KMS-11 (cell line): ENCODE measurements at regions not wholly inside any gene's neighbourhood (a gene's known extent, or its start where the extent isn't known, plus 50 kb on each side); places are given as distances from the start of the nearest gene placed in this dataset.

Experiments
- H2AFZ ChIP-seq: fragments of 200-600 bp; sonication (generic); 2 replicates; pipeline ENCODE4 v1.6.1; 2016; ENCODE audit warnings: antibody characterized with exemption, mixed run types, low read depth
- H3K27ac ChIP-seq: fragments of 200-600 bp; sonication (generic); 2 replicates; pipeline ENCODE4 v1.6.1; 2016; ENCODE audit warnings: mild to moderate bottlenecking, mixed run types
- H3K27me3 ChIP-seq: fragments of 200-600 bp; sonication (generic); 2 replicates; pipeline ENCODE4 v1.6.1; 2017; ENCODE audit warnings: mild to moderate bottlenecking, low read depth, mixed run types, moderate library complexity; ENCODE audit not compliant: insufficient read depth
- H3K36me3 ChIP-seq: fragments of 200-600 bp; sonication (generic); 2 replicates; pipeline ENCODE4 v1.6.1; 2017; ENCODE audit warnings: mild to moderate bottlenecking, mixed run types; ENCODE audit not compliant: insufficient read depth
- H3K4me1 ChIP-seq: fragments of 200-600 bp; sonication (generic); 2 replicates; pipeline ENCODE4 v1.6.1; 2016; ENCODE audit warnings: mild to moderate bottlenecking, low read depth, mixed run types; ENCODE audit not compliant: poor library complexity, severe bottlenecking
- H3K4me2 ChIP-seq: fragments of 200-600 bp; sonication (generic); 2 replicates; pipeline ENCODE4 v1.7.0; 2016; ENCODE audit warnings: mild to moderate bottlenecking, mixed run types
- H3K4me3 ChIP-seq: fragments of 200-600 bp; sonication (generic); IDR thresholded peaks from 2 replicates; pipeline ENCODE4 v1.6.1; 2017; ENCODE audit warnings: low read depth, low read length, mixed read lengths; ENCODE audit not compliant: insufficient read depth
- H3K79me2 ChIP-seq: fragments of 200-600 bp; sonication (generic); 2 replicates; pipeline ENCODE4 v1.6.1; 2016; ENCODE audit warnings: low read depth, mixed run types; ENCODE audit not compliant: insufficient read depth
- H3K9ac ChIP-seq: fragments of 200-600 bp; sonication (generic); 2 replicates; pipeline ENCODE4 v1.6.1; 2016; ENCODE audit warnings: mild to moderate bottlenecking, mixed run types
- H4K20me1 ChIP-seq: fragments of 200-600 bp; sonication (generic); 2 replicates; pipeline ENCODE4 v1.6.1; 2016; ENCODE audit warnings: mild to moderate bottlenecking, mixed run types; ENCODE audit not compliant: insufficient read depth
- CTCF ChIP-seq: fragments of 200-600 bp; sonication (generic); conservative IDR thresholded peaks from 2 replicates; pipeline ENCODE4 v1.6.1; 2017; ENCODE audit warnings: low read depth, mild to moderate bottlenecking, antibody characterized with exemption, low read length, moderate library complexity, mixed read lengths

GRCh38 chr2:111626037-111626864 is 257.7 kb downstream of the ANAPC1 start:
- Histone ChIP-seq H3K4me3 (no peak overlapping the region), H3K4me1 (peaks cover 19% of the 10 kb centered on the region), H3K79me2 (no peaks in the 10 kb centered on the region), H3K4me2 (no peak overlapping the region), H3K9ac (no peak overlapping the region), H3K27me3 (no peaks in the 10 kb centered on the region), H3K36me3 (no peaks in the 10 kb centered on the region), H3K27ac (no peak overlapping the region), H2AFZ (no peak overlapping the region), H4K20me1 (no peaks in the 10 kb centered on the region)
- TF ChIP-seq CTCF = no peak

DNA sequence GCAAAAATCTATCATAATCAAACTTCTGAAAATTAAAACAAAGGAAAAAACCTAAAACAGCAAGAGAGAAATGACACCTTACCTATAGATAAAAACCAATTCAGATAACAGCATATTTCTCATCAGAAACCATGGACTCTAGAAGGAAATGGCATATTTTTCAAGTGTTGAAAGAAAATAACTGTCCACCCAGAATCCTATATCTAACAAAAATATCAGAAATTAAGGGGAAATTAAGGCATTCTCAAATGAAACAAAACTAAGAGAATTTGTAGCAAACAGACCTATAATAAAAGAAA is 257.2 kb downstream of the ANAPC1 start:
- no peaks in the 10 kb centered on the region for H3K36me3 ChIP-seq
- no peaks in the 10 kb centered on the region for H4K20me1 ChIP-seq
- no peak overlapping the region for H2AFZ ChIP-seq
- H3K9ac ChIP-seq = no peak overlapping the region
- TF ChIP-seq CTCF = no peak
- H3K27me3 ChIP-seq = no peaks in the 10 kb centered on the region
- H3K4me3 ChIP-seq = no peak overlapping the region
- peaks cover 19% of the 10 kb centered on the region for H3K4me1 ChIP-seq
- H3K4me2 ChIP-seq = no peak overlapping the region
- H3K27ac ChIP-seq = no peak overlapping the region
- no peaks in the 10 kb centered on the region for H3K79me2 ChIP-seq

DNA sequence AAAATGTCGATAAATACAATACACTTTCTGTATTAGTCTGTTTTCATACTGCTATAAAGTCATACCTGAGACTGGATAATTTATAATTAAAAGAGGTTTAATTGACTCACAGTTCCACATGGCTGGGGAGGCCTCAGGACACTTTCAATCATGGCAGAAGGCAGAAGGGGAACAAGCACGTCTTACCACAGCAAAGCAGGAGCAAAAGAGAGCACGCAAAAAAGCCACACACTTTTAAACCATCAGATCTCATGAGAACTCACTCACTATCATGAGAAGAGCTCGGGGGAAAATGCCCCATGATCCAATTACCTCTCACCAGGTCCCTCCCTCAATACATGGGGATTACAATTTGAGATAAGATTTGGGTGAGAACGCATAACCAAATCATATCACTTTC is 256.7 kb downstream of the ANAPC1 start:
- Histone ChIP-seq H3K27me3 (no peaks in the 10 kb centered on the region), H3K4me1 (peaks cover 20% of the 10 kb centered on the region), H3K4me2 (no peak overlapping the region), H2AFZ (no peak overlapping the region), H3K27ac (no peak overlapping the region), H3K9ac (no peak overlapping the region), H4K20me1 (no peaks in the 10 kb centered on the region), H3K36me3 (no peaks in the 10 kb centered on the region), H3K79me2 (no peaks in the 10 kb centered on the region), H3K4me3 (no peak overlapping the region)
- TF ChIP-seq CTCF = no peak

DNA sequence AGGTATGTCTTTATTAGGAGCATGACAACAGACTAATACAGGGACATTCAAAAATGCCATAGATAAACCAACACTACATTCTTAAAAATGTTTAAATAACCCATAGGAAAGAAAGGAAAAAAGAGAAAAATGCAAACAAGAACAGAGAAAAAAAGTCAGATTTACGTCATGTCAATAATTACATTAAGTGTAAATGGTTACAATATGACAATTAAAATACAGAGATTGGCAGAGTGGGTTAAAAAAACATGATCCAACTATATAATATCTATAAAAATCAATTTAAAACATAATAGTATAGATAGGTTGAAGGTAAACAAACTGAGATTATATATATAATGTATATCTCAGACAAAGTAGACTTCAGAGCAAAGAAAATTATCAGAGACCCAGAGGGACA is 255.8 kb downstream of the ANAPC1 start:
- Histone ChIP-seq H3K4me2 (no peak overlapping the region), H3K4me3 (no peak overlapping the region), H3K79me2 (no peaks in the 10 kb centered on the region), H3K4me1 (peaks cover 30% of the 10 kb centered on the region), H4K20me1 (no peaks in the 10 kb centered on the region), H3K27ac (no peak overlapping the region), H3K36me3 (no peaks in the 10 kb centered on the region), H3K27me3 (no peaks in the 10 kb centered on the region), H2AFZ (no peak overlapping the region), H3K9ac (no peak overlapping the region)
- TF ChIP-seq CTCF = no peak
